Neutrophil (primary cell): ENCODE measurements at regions not wholly inside any gene's neighbourhood (a gene's known extent, or its start where the extent isn't known, plus 50 kb on each side); places are given as distances from the start of the nearest gene placed in this dataset.

ENCODE experiments used
- H3K27ac ChIP-seq: fragments of 200-600 bp; sonication (generic); 2 replicates; pipeline ENCODE4 v1.5.1; 2016; ENCODE audit warnings: mild to moderate bottlenecking, moderate library complexity
- H3K27me3 ChIP-seq: fragments of 200-600 bp; sonication (generic); 2 replicates; pipeline ENCODE4 v1.6.0; 2016; ENCODE audit warnings: mild to moderate bottlenecking
- H3K36me3 ChIP-seq: fragments of 200-600 bp; sonication (generic); 2 replicates; pipeline ENCODE4 v1.5.1; 2017
- H3K4me1 ChIP-seq, 2 experiments: fragments of 200-600 bp in 1 of 2; sonication (generic) in 1 of 2; 1 replicate in 1 of 2; 2 replicates in 1 of 2; pipeline versions ENCODE4 v1.5.1 to v1.6.1; 2013 to 2016; ENCODE audit warnings: low read depth in 1 of 2, low read length in 1 of 2, mild to moderate bottlenecking in 1 of 2, moderate library complexity in 1 of 2; ENCODE audit not compliant: control insufficient read depth in 1 of 2, insufficient read depth in 1 of 2
- H3K4me3 ChIP-seq, 2 experiments: fragments of 200-600 bp in 1 of 2; sonication (generic) in 1 of 2; 1 replicate in 1 of 2; 2 replicates in 1 of 2; pipeline ENCODE4 v1.5.1; 2013 to 2016; ENCODE audit warnings: low read depth in 1 of 2, low read length in 1 of 2, mild to moderate bottlenecking in 1 of 2, moderate library complexity in 1 of 2
- H3K9me3 ChIP-seq: fragments of 200-600 bp; sonication (generic); 2 replicates; pipeline ENCODE4 v1.5.1; 2016
- CTCF ChIP-seq: fragments of 200-600 bp; sonication (generic); IDR thresholded peaks from 2 replicates; pipeline ENCODE4 v1.5.1; 2016; ENCODE audit warnings: antibody characterized with exemption

- Histone ChIP-seq H3K4me3 (no peak overlapping the region), H3K27me3 (no peaks in the 10 kb centered on the region), H3K4me1 (no peaks in the 10 kb centered on the region), H3K9me3 (no peaks in the 10 kb centered on the region), H3K36me3 (no peaks in the 10 kb centered on the region), H3K27ac (no peak overlapping the region)
- TF ChIP-seq CTCF = no peak
These were observed 144.5 kb upstream of the PCBD1 start for GRCh38 chr10:71032887-71033286.

- Histone ChIP-seq H3K4me3 (no peak overlapping the region), H3K9me3 (no peaks in the 10 kb centered on the region), H3K36me3 (no peaks in the 10 kb centered on the region), H3K27ac (no peak overlapping the region), H3K27me3 (no peaks in the 10 kb centered on the region), H3K4me1 (no peaks in the 10 kb centered on the region)
- no peak for TF ChIP-seq CTCF
These were observed 145.1 kb upstream of the PCBD1 start for GRCh38 chr10:71033396-71033980.

GRCh38 chr10:71035511-71036296 is 147.3 kb upstream of the PCBD1 start:
- Histone ChIP-seq H3K27me3 (no peaks in the 10 kb centered on the region), H3K9me3 (no peaks in the 10 kb centered on the region), H3K27ac (no peak overlapping the region), H3K4me1 (no peaks in the 10 kb centered on the region), H3K4me3 (no peak overlapping the region), H3K36me3 (no peaks in the 10 kb centered on the region)
- TF ChIP-seq CTCF = no peak

- Histone ChIP-seq H3K27me3 (no peaks in the 10 kb centered on the region), H3K9me3 (no peaks in the 10 kb centered on the region)
- TF ChIP-seq CTCF = no peak
These were observed 148.1 kb upstream of the PCBD1 start for GRCh38 chr10:71036297-71036966.

GRCh38 chr10:71038091-71038633 is 149.8 kb upstream of the PCBD1 start:
- Histone ChIP-seq H3K27me3 (no peaks in the 10 kb centered on the region), H3K4me3 (no peak overlapping the region), H3K27ac (no peak overlapping the region), H3K36me3 (no peaks in the 10 kb centered on the region), H3K4me1 (no peaks in the 10 kb centered on the region), H3K9me3 (no peaks in the 10 kb centered on the region)
- no peak for TF ChIP-seq CTCF

More at GRCh38 chr10:71036297-71036966, 148.1 kb upstream of the PCBD1 start:
- no peak overlapping the region for H3K4me3 ChIP-seq
- no peak overlapping the region for H3K27ac ChIP-seq
- no peaks in the 10 kb centered on the region for H3K4me1 ChIP-seq
- no peaks in the 10 kb centered on the region for H3K36me3 ChIP-seq
